Keratinocyte (primary cell): ENCODE measurements at regions not wholly inside any gene's neighbourhood (a gene's known extent, or its start where the extent isn't known, plus 50 kb on each side); places are given as distances from the start of the nearest gene placed in this dataset.

ENCODE experiments used
- DNase-seq: peaks from one replicate; pipeline ENCODE4 v3.0.0-alpha.2; 2011; ENCODE audit warnings: low read depth, missing footprints, low spot score
- FAIRE-seq: peaks from 2 replicates; lab custom pipeline; 2011; peaks lifted over from hg19 to GRCh38; lab: Jason Lieb, UNC
- H2AFZ ChIP-seq: 2 replicates; pipeline ENCODE4 v1.6.0; 2012; ENCODE audit warnings: low read length, control low read depth, inconsistent platforms; ENCODE audit not compliant: control insufficient read depth
- H3K27ac ChIP-seq: 2 replicates; pipeline ENCODE4 v1.5.1; 2011; ENCODE audit warnings: low read length; ENCODE audit not compliant: control insufficient read depth, insufficient read depth
- H3K27me3 ChIP-seq: 3 replicates; pipeline ENCODE4 v1.6.0; 2011; ENCODE audit warnings: low read length; ENCODE audit not compliant: control insufficient read depth, insufficient read depth; ENCODE audit errors: extremely low read depth
- H3K36me3 ChIP-seq, 2 experiments: 2 replicates in 1 of 2; 3 replicates in 1 of 2; pipeline ENCODE4 v1.5.1; 2011; ENCODE audit warnings: low read length in 2 of 2, mild to moderate bottlenecking in 1 of 2; ENCODE audit not compliant: control insufficient read depth in 2 of 2, insufficient read depth in 2 of 2; ENCODE audit errors: extremely low read depth in 1 of 2
- H3K4me1 ChIP-seq: 3 replicates; pipeline ENCODE4 v1.5.1; 2011; ENCODE audit warnings: low read length; ENCODE audit not compliant: control insufficient read depth, insufficient read depth; ENCODE audit errors: extremely low read depth
- H3K4me2 ChIP-seq: 3 replicates; pipeline ENCODE4 v1.6.0; 2011; ENCODE audit warnings: low read depth, low read length; ENCODE audit not compliant: control insufficient read depth, insufficient read depth; ENCODE audit errors: extremely low read depth
- H3K4me3 ChIP-seq, 3 experiments: fragments of 200-600 bp in 1 of 3; sonication (generic) in 1 of 3; 2 replicates in 2 of 3; 3 replicates in 1 of 3; pipeline ENCODE4 v1.5.1; 2011 to 2016; ENCODE audit warnings: low read length in 3 of 3, mild to moderate bottlenecking in 3 of 3, control low read depth in 2 of 3, inconsistent platforms in 1 of 3, low read depth in 1 of 3, mixed read lengths in 1 of 3, mixed run types in 1 of 3, moderate library complexity in 1 of 3; ENCODE audit not compliant: control insufficient read depth in 2 of 3, insufficient read depth in 2 of 3; ENCODE audit errors: extremely low read depth in 1 of 3
- H3K79me2 ChIP-seq: 2 replicates; pipeline ENCODE4 v1.6.0; 2012; ENCODE audit warnings: low read length; ENCODE audit not compliant: control insufficient read depth, insufficient read depth
- H3K9ac ChIP-seq: 3 replicates; pipeline ENCODE4 v1.6.0; 2011; ENCODE audit warnings: low read length; ENCODE audit not compliant: control insufficient read depth, insufficient read depth; ENCODE audit errors: extremely low read depth
- H3K9me1 ChIP-seq: 3 replicates; pipeline ENCODE4 v1.6.0; 2011; ENCODE audit warnings: low read length; ENCODE audit not compliant: control insufficient read depth, insufficient read depth; ENCODE audit errors: extremely low read depth
- H3K9me3 ChIP-seq: 2 replicates; pipeline ENCODE4 v1.5.1; 2012; ENCODE audit warnings: low read depth, low read length; ENCODE audit not compliant: control insufficient read depth
- H4K20me1 ChIP-seq: 3 replicates; pipeline ENCODE4 v1.6.0; 2011; ENCODE audit warnings: low read length; ENCODE audit not compliant: control insufficient read depth, insufficient read depth; ENCODE audit errors: extremely low read depth
- CTCF ChIP-seq, 3 experiments: IDR thresholded peaks in 1 of 3; conservative IDR thresholded peaks in 1 of 3; optimal IDR thresholded peaks in 1 of 3; 2 replicates in 2 of 3; 3 replicates in 1 of 3; pipeline versions ENCODE3 to v1.5.1; 2011; ENCODE audit warnings: low read length in 3 of 3, mild to moderate bottlenecking in 3 of 3, moderate library complexity in 2 of 3, control low read depth in 1 of 3, inconsistent platforms in 1 of 3; ENCODE audit not compliant: insufficient read depth in 2 of 3; ENCODE audit errors: extremely low read depth in 1 of 3
- EZH2 ChIP-seq: IDR thresholded peaks from one replicate; pipeline ENCODE4 v1.6.1; 2012; ENCODE audit warnings: inconsistent platforms, mild to moderate bottlenecking, low read length, moderate library complexity
- dilution Hi-C: fragments of 300-500 bp; cut with MboI; formaldehyde crosslinking; loops from one replicate; pipeline ENCODE4 v1.7.0; 2020; ENCODE audit warnings: low sequenced_read_pairs; ENCODE audit not compliant: extremely low pct_ligation_motif_present

GRCh38 chr12:89762498-89763170 is 54.0 kb upstream of the ATP2B1 start:
- FAIRE-seq (peak; percentile 17), DNase-seq (no peak)
- no peaks in the 10 kb centered on the region for H4K20me1 ChIP-seq
- H3K4me1 ChIP-seq, result peaks cover 16% of the 10 kb centered on the region
- no peak overlapping the region for H3K4me3 ChIP-seq
- no peaks in the 10 kb centered on the region for H3K79me2 ChIP-seq
- dilution Hi-C loops, result no loop called here
- H3K27ac ChIP-seq, result no peak overlapping the region
- H3K9ac ChIP-seq, result no peak overlapping the region
- H3K36me3 ChIP-seq, result no peaks in the 10 kb centered on the region
- no peaks in the 10 kb centered on the region for H3K9me3 ChIP-seq
- TF ChIP-seq EZH2 (no peak), CTCF (optimal IDR thresholded peaks at IDR 0.05 in 1 of 3, IDR thresholded peaks at IDR 0.05 in 1 of 3, conservative IDR thresholded peaks at IDR 0.05 in 1 of 3; ENCODE audit: extremely low read depth in 1 of 3, insufficient read depth in 2 of 3, low read length in 3 of 3) (no peak)
- no peak overlapping the region for H2AFZ ChIP-seq
- H3K9me1 ChIP-seq, result no peaks in the 10 kb centered on the region
- no peaks in the 10 kb centered on the region for H3K27me3 ChIP-seq
- H3K4me2 ChIP-seq, result peak overlapping the region; percentile 8

DNA sequence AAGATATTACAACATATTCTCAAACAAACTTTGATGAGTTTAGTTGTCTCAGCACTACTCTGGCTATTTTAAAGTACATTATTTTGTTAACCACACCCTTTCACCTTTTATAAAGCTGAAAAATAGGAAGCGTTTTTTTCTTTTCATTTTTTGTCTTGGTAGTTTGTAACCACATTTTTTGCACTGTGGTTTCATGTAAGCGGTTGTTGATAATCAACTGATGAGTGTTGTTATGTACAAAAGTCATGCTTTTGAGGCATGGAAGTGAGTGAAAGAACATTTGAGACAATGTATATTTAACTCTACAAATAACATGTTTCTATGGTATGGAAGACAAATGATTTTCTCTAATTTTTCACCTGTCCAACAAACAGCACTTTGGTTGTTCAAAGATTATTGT is 52.1 kb upstream of the ATP2B1 start:
- Histone ChIP-seq H3K9ac (no peak overlapping the region), H3K79me2 (no peaks in the 10 kb centered on the region), H3K27me3 (no peaks in the 10 kb centered on the region), H2AFZ (no peak overlapping the region), H3K9me1 (no peaks in the 10 kb centered on the region), H3K4me3 (no peak overlapping the region), H3K4me2 (no peak overlapping the region), H3K4me1 (peaks cover 31% of the 10 kb centered on the region), H3K36me3 (no peaks in the 10 kb centered on the region), H3K27ac (no peak overlapping the region), H3K9me3 (no peaks in the 10 kb centered on the region), H4K20me1 (no peaks in the 10 kb centered on the region)
- TF ChIP-seq CTCF (optimal IDR thresholded peaks at IDR 0.05 in 1 of 3, IDR thresholded peaks at IDR 0.05 in 1 of 3, conservative IDR thresholded peaks at IDR 0.05 in 1 of 3; ENCODE audit: extremely low read depth in 1 of 3, insufficient read depth in 2 of 3, low read length in 3 of 3) (no peak), EZH2 (no peak)
- DNase-seq (no peak), FAIRE-seq (no peak)
- dilution Hi-C loops, result no loop called here
